ENCODE measurements at regions not wholly inside any gene's neighbourhood (a gene's known extent, or its start where the extent isn't known, plus 50 kb on each side); places are given as distances from the start of the nearest gene placed in this dataset.

DNA sequence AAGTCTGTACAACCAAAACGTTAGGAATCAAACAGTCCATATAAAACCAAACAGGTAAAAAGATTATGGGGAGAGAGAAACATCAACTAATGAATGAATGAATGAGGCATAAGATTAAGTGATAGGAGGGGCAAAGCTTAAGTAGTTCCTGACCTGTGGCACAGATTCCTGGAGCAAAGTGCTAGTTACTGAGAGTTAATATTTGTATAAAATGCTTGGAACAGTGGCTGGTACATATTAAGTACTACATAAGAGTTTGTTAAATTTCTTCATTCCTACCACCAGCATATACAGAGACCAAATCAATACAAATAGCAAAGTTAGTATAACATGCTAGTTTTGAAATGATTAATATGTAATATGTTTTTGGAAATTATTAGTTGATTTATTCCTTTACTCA is 363.7 kb downstream of the ADAM29 start:
- no peak for TF ChIP-seq POLR2A (IDR thresholded peaks at IDR 0.05; ENCODE audit: low read length)
- TF ChIP-seq GATA1 (IDR thresholded peaks at IDR 0.05; ENCODE audit: low read depth, low read length): no peak

Data from erythroblast (primary cell).